HG03139 (cell line): ENCODE measurements at regions not wholly inside any gene's neighbourhood (a gene's known extent, or its start where the extent isn't known, plus 50 kb on each side); places are given as distances from the start of the nearest gene placed in this dataset.
"Not testable (repeated sequence)": the region's sequence is repeated elsewhere in the genome, so short reads cannot be mapped to it uniquely, and the experiment has no call there.

Source experiments
- ATAC-seq: cut with Tn5 transposase; IDR thresholded peaks from one replicate; pipeline ENCODE4 v1.9.1; 2021; ENCODE audit not compliant: unreplicated experiment

GRCh38 chr10:61020420-61021158 lies 76.6 kb upstream of the RHOBTB1 start:
- no peak for ATAC-seq

DNA sequence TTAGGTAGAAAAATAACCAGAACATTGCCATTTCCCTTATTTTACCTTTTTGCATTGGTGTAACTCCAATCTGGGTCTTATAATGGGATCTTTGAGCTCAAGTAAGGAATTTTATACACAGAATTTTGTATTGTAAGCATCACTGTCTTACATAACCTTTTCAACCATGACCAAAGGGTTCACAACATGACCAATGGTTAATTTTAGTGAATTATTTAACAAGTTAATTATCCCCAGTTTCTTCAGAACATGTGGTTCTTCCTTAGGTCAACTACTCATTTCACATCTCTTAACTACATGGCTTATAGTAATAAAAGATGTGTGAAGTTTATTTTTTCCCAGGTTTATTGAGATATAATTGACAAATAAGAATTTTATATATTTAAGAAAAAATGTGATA lies 74.2 kb upstream of the RHOBTB1 start:
- no peak for ATAC-seq

DNA sequence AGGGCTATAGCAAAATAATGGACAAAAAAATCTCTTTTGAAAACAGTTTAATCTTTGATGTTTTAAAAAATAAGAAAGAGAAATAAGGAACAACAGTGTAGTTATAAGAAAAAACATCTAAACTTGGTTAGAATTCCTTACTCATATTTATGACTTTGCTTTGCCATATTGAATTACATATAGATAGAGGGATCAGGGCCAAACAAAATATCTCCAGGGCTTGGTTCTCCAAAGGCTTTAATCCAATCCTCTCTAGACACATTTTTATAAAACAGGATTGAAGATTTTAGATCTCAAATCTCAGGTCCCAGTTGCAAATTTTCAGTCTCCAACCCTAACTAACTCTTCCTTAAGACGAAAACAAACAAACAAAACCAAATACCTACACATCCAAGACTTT lies 72.6 kb upstream of the RHOBTB1 start:
- ATAC-seq: no peak

- no peak for ATAC-seq
Measured at GRCh38 chr10:61016007-61016406, 72.0 kb upstream of the RHOBTB1 start.

DNA sequence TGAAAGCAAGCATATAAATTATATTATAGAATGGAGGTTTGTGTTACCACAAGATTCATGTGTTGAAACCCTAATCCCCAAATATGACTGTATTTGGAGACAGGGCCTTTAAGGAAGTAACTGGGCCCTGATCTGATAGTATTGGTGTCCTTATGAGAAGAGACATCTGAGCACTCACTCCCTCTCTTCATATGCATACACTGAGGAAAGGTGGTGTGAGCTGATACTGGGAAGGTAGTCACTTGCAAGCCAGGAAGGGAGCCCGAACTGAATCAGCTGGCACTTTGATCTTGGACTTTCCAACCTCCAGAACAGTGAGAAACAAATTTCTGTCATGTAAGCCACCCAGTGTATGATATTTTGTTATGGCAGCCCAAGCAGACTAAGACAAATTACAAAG lies 66.9 kb upstream of the RHOBTB1 start:
- ATAC-seq: no peak

DNA sequence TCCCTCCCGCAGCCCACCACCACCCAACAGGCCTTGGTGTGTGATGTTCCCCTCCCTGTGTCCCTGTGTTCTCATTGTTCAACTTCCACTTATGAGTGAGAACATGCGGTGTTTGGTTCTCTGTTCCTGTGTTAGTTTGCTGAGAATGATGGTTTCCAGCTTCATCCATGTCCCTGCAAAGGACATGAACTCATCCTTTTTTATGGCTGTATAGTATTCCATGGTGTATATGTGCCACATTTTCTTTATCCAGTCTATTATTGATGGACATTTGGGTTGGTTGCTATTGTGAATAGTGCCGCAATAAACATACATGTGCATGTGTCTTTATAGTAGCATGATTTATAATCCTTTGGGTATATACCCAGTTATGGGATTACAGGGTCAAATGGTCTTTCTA lies 59.1 kb upstream of the RHOBTB1 start:
- not testable (repeated sequence) for ATAC-seq

DNA sequence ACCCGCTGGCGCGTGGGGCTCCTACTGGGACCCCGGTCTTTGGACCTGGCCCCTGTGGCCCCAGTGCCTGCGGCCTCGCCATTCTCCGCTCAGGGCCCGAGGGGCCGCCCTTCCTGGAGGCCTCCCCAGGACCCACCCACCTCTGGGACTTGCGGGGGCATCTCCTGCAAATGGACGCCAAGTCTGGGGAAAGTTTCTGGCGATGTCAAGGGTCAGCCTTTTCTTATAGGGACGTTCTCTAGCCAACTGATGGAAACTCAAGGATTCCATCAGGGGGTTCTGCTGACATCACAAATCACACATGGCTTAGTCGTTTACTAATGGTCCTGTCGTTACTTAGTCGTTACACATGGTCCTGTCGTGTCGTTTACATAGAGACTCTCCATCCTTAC lies 57.7 kb upstream of the RHOBTB1 start:
- no peak for ATAC-seq

- ATAC-seq: no peak
Measured at GRCh38 chr10:61000769-61001730, 57.1 kb upstream of the RHOBTB1 start.

- ATAC-seq: no peak
Measured at GRCh38 chr10:60998932-60999331, 54.9 kb upstream of the RHOBTB1 start.

DNA sequence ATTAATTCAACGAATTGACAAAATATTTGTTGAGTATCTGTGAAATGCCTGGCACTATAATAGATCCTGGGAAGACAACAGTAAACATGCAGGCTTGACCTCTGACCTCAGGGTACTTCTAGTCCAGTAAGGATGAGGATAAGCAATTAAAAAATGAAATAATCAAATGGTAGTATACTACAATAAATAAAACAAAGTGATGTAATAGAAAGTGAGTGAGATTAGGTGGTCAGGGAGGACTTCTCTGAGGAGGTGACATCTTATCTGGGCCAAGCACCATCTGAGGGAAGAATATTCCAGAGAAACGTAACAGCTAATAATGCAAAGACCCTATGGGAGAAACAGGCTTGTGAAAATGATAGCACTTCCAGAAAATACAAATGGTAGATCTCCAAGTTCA lies 50.1 kb upstream of the RHOBTB1 start:
- ATAC-seq: no peak
